GM10248 (cell line): ENCODE measurements at regions not wholly inside any gene's neighbourhood (a gene's known extent, or its start where the extent isn't known, plus 50 kb on each side); places are given as distances from the start of the nearest gene placed in this dataset.
"Not testable (repeated sequence)": the region's sequence is repeated elsewhere in the genome, so short reads cannot be mapped to it uniquely, and the experiment has no call there.

ENCODE experiments used
- CTCF ChIA-PET: fragments of 300-600 bp; sonication (Branson Sonifier 250); formaldehyde crosslinking; extraction: SDS; loops from one replicate; lab custom pipeline; 2021; ENCODE audit warnings: antibody characterized with exemption; lab: Yijun Ruan, JAX
- POLR2A ChIA-PET: fragments of 350-650 bp; sonication (Branson Sonifier 250); formaldehyde crosslinking; extraction: SDS; loops from one replicate; lab custom pipeline; 2020; ENCODE audit warnings: antibody characterized with exemption; lab: Yijun Ruan, JAX
- DNase-seq: peaks from one replicate; pipeline ENCODE4 v3.0.0; 2012; ENCODE audit errors: extremely low spot score
- CTCF ChIP-seq: IDR thresholded peaks from 2 replicates; pipeline ENCODE4 v1.5.1; 2012; ENCODE audit warnings: mild to moderate bottlenecking, low read depth; ENCODE audit errors: extremely low read depth, missing control alignments, control extremely low read depth

DNA sequence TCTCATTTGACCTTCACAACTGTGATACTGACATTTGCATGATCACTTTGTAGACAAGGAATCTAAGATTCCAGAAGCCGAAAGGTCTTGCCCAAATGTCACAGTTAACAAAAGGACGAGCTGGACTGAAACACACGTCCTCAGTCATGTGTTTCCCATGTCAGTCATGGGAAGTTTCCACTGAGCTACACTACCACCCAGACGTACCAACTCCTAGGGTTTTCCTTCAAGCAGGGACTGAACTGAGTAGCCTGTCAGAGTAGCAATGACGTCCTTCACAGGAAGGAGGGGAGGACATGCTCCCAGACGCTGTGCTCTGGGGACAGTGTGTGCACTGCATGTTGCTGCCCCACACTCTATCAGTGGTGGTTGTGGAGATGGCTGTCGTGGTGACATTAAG lies 215.8 kb upstream of the SMLR1 start:
- DNase-seq = no peak
- TF ChIP-seq CTCF = no peak
- ChIA-PET CTCF (no interaction called here), POLR2A (no interaction called here)

- ChIA-PET POLR2A (no interaction called here), CTCF (interaction anchor here (0.9 to 1.1 kb wide), 3 partner anchors 9 to 15 kb away, joined by 3 read pairs; no protein-coding TSS in a partner anchor)
- no peak for TF ChIP-seq CTCF
- DNase-seq = no peak
Measured at GRCh38 chr6:130613176-130613575, 214.0 kb upstream of the SMLR1 start.

- TF ChIP-seq CTCF = no peak
- POLR2A ChIA-PET = no interaction called here
- CTCF ChIA-PET = interaction anchor here (1.1 kb wide), 1 partner anchor 18 kb away, joined by 3 read pairs; no protein-coding TSS in a partner anchor
- DNase-seq = no peak
Measured at GRCh38 chr6:130615816-130616215, 211.4 kb upstream of the SMLR1 start.

DNA sequence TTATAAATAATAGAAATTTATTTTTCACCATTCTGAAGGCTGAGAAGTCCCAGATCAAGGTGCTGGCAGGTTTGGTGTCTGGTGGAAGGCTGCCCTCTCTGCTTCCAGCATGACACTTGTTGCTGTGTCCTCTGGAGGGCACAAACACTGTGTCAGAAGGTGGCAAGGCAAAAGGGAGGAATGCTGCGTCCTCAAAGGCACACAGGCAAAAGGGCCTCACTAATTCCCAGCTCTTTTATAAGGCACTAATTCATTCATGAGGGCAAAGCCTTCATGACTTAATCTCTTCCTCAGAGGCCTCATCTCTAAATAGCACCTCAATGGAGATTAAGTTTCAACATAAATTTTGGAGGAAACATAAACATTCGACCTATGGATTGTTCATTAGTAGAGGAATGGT lies 209.5 kb upstream of the SMLR1 start:
- CTCF ChIA-PET = interaction anchor here (1.2 kb wide), 2 partner anchors 24 to 29 kb away, joined by 3 read pairs; no protein-coding TSS in a partner anchor
- TF ChIP-seq CTCF = no peak
- POLR2A ChIA-PET = no interaction called here
- no peak for DNase-seq

DNA sequence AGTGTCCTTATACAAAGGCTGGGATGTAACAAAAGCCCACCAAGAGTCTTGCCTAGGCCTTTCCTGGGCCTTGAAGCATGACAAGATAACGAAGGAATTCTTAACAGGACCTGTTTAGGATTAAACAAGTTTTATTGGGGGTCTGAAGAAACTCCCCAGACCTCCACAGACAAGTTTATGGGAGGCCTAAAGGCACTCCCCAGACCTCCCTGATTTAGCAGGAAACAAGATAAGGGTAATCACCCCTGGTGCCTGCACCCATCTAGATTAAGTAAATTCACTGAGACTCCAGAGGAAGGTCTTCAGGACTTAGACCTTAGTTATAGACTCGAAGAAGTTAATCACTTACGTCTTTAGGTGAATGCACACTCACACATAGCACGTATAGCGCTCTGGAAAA lies 208.4 kb upstream of the SMLR1 start:
- POLR2A ChIA-PET = not testable (repeated sequence)

GRCh38 chr6:130620338-130620781 lies 206.8 kb upstream of the SMLR1 start:
- TF ChIP-seq CTCF = no peak
- ChIA-PET POLR2A (no interaction called here), CTCF (interaction anchor here (1.2 to 2.4 kb wide), 4 partner anchors 12 to 33 kb away, joined by 3 to 9 read pairs (median 4); no protein-coding TSS in a partner anchor)
- DNase-seq = no peak

More for the DNA sequence above, 208.4 kb upstream of the SMLR1 start:
- not testable (repeated sequence) for DNase-seq
- CTCF ChIA-PET = interaction anchor here (1.0 to 1.2 kb wide), 6 partner anchors 11 to 42 kb away, joined by 3 to 4 read pairs (median 3); no protein-coding TSS in a partner anchor

DNA sequence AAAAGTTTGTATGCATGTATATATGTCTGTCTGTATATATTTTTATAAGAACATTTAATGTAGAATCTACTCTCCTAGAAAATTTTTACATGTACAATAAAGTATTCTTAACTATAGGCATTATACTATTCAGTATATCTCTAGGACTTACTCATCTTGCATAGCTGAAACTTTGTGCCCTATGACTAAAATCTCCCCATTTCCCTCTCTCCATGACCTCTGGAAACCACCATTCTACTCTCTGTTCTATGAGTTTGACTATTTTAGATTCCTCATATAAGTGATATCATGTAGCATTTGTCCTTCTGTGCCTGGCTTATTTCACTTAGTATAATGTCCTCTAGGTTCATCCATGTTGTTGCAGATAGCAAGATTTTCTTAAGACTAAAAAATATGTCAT lies 205.1 kb upstream of the SMLR1 start:
- no peak for DNase-seq
- TF ChIP-seq CTCF = no peak
- ChIA-PET CTCF (interaction anchor here (0.9 to 2.4 kb wide), 3 partner anchors 10 to 17 kb away, joined by 5 to 9 read pairs (median 5); no protein-coding TSS in a partner anchor), POLR2A (no interaction called here)
